HEK293 (cell line): ENCODE measurements at regions not wholly inside any gene's neighbourhood (a gene's known extent, or its start where the extent isn't known, plus 50 kb on each side); places are given as distances from the start of the nearest gene placed in this dataset.

Source experiments
- CTCF ChIP-seq: fragments of 450-650 bp; formaldehyde crosslinking; IDR thresholded peaks from 2 replicates; pipeline ENCODE4 v1.5.1; 2016; ENCODE audit warnings: missing biosample characterization, missing genetic modification characterization
- REST ChIP-seq: fragments of 450-650 bp; formaldehyde crosslinking; IDR thresholded peaks from 2 replicates; pipeline ENCODE4 v1.5.1; 2016; ENCODE audit warnings: missing biosample characterization, missing genetic modification characterization
- ZBTB11 ChIP-seq: fragments of 450-650 bp; formaldehyde crosslinking; conservative IDR thresholded peaks from 2 replicates; pipeline ENCODE4 v1.5.1; 2016; ENCODE audit warnings: low read depth, missing biosample characterization, missing genetic modification characterization
- ZNF621 ChIP-seq: fragments of 450-650 bp; formaldehyde crosslinking; IDR thresholded peaks from 2 replicates; pipeline ENCODE4 v1.5.1; 2017; ENCODE audit warnings: missing biosample characterization, missing genetic modification characterization

GRCh38 chr12:34605955-34606748 lies 583.9 kb downstream of the ALG10 start:
- TF ChIP-seq ZBTB11 (tag by site-specific recombination) (no peak), CTCF (tag by site-specific recombination) (no peak), REST (tag by site-specific recombination) (no peak), ZNF621 (no peak)
